MM.1S (cell line): ENCODE measurements at regions not wholly inside any gene's neighbourhood (a gene's known extent, or its start where the extent isn't known, plus 50 kb on each side); places are given as distances from the start of the nearest gene placed in this dataset.
"Not testable (repeated sequence)": the region's sequence is repeated elsewhere in the genome, so short reads cannot be mapped to it uniquely, and the experiment has no call there.

Source experiments
- EZH2 ChIP-seq: fragments of 300-600 bp; sonication (generic); optimal IDR thresholded peaks from 2 replicates; pipeline ENCODE3; 2017; ENCODE audit warnings: low read depth, mild to moderate bottlenecking, antibody characterized with exemption, low read length, mixed read lengths
- TF ChIP-seq, protein P1 (sequence below): fragments of 300-600 bp; sonication (generic); IDR thresholded peaks from 2 replicates; pipeline ENCODE4 v1.5.1; 2016; ENCODE audit warnings: antibody characterized with exemption, low read length, mixed read lengths

DNA sequence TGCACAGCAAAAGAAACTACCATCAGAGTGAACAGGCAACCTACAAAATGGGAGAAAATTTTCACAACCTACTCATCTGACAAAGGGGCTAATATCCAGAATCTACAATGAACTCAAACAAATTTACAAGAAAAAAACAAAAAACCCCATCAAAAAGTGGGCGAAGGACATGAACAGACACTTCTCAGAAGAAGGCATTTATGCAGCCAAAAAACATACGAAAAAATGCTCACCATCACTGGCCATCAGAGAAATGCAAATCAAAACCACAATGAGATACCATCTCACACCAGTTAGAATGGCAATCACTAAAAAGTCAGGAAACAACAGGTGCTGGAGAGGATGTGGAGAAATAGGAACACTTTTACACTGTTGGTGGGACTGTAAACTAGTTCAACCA, 83.8 kb upstream of the VPREB1 start:
- TF ChIP-seq, protein P1, sequence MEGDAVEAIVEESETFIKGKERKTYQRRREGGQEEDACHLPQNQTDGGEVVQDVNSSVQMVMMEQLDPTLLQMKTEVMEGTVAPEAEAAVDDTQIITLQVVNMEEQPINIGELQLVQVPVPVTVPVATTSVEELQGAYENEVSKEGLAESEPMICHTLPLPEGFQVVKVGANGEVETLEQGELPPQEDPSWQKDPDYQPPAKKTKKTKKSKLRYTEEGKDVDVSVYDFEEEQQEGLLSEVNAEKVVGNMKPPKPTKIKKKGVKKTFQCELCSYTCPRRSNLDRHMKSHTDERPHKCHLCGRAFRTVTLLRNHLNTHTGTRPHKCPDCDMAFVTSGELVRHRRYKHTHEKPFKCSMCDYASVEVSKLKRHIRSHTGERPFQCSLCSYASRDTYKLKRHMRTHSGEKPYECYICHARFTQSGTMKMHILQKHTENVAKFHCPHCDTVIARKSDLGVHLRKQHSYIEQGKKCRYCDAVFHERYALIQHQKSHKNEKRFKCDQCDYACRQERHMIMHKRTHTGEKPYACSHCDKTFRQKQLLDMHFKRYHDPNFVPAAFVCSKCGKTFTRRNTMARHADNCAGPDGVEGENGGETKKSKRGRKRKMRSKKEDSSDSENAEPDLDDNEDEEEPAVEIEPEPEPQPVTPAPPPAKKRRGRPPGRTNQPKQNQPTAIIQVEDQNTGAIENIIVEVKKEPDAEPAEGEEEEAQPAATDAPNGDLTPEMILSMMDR = not testable (repeated sequence)
- not testable (repeated sequence) for TF ChIP-seq EZH2
